ENCODE measurements at regions not wholly inside any gene's neighbourhood (a gene's known extent, or its start where the extent isn't known, plus 50 kb on each side); places are given as distances from the start of the nearest gene placed in this dataset.

GRCh38 chr6:95847061-95847460, 168.7 kb upstream of the FUT9 start:
- TF ChIP-seq CTCF (conservative IDR thresholded peaks at IDR 0.05 in 1 of 2, IDR thresholded peaks at IDR 0.05 in 1 of 2; ENCODE audit: extremely low read depth in 1 of 2, insufficient read depth in 1 of 2, low read depth in 1 of 2, low read length in 2 of 2) = no peak
- no peak for TF ChIP-seq EZH2 (IDR thresholded peaks at IDR 0.05; ENCODE audit: borderline replicate concordance, low read length)
